CD8-positive, alpha-beta memory T cell (primary cell): ENCODE measurements at regions not wholly inside any gene's neighbourhood (a gene's known extent, or its start where the extent isn't known, plus 50 kb on each side); places are given as distances from the start of the nearest gene placed in this dataset.

Experiments
- CTCF ChIA-PET: fragments of 350-600 bp; sonication (Branson Sonifier 250); formaldehyde crosslinking; loops from one replicate; lab custom pipeline; 2021; ENCODE audit warnings: antibody characterized with exemption; lab: Charles Lee
- POLR2A ChIA-PET: fragments of 350-600 bp; sonication (Branson Sonifier 250); formaldehyde crosslinking; loops from one replicate; lab custom pipeline; 2021; ENCODE audit warnings: antibody characterized with exemption; lab: Charles Lee
- DNase-seq, 5 donors: peaks; one replicate each; pipeline versions ENCODE4 v3.0.0 to v3.0.0-alpha.2; 2020 to 2022; ENCODE audit warnings: mixed read lengths in 1 of 5
- H3K27ac ChIP-seq: one replicate; pipeline ENCODE4 v1.7.0; 2013; ENCODE audit warnings: low read depth, mild to moderate bottlenecking, low read length, moderate library complexity
- H3K27me3 ChIP-seq: 2 replicates; pipeline ENCODE4 v1.7.0; 2013; ENCODE audit warnings: low read length, mild to moderate bottlenecking; ENCODE audit not compliant: insufficient read depth, poor library complexity, severe bottlenecking
- H3K36me3 ChIP-seq: 2 replicates; pipeline ENCODE4 v1.7.0; 2013; ENCODE audit warnings: mild to moderate bottlenecking, low read length, moderate library complexity; ENCODE audit not compliant: insufficient read depth
- H3K4me1 ChIP-seq: 2 replicates; pipeline ENCODE4 v1.7.0; 2013; ENCODE audit warnings: mild to moderate bottlenecking, low read length, moderate library complexity; ENCODE audit not compliant: insufficient read depth
- H3K4me3 ChIP-seq: 2 replicates; pipeline ENCODE4 v1.7.0; 2013; ENCODE audit warnings: mild to moderate bottlenecking, low read length
- H3K9me3 ChIP-seq: 2 replicates; pipeline ENCODE4 v1.7.0; 2013; ENCODE audit warnings: mild to moderate bottlenecking, low read length
- H3K27ac Mint-ChIP-seq, 8 donors: one replicate each; pipeline ENCODE4 v1.8.0; 2020 to 2021; ENCODE audit warnings: mixed read lengths in 8 of 8, mild to moderate bottlenecking in 6 of 8, inconsistent platforms in 3 of 8, moderate library complexity in 3 of 8
- H3K27me3 Mint-ChIP-seq, 2 donors: one replicate each; pipeline ENCODE4 v1.8.0; 2020 to 2021; ENCODE audit warnings: mixed read lengths in 2 of 2, mild to moderate bottlenecking in 1 of 2, moderate library complexity in 1 of 2
- H3K36me3 Mint-ChIP-seq, 3 donors: one replicate each; pipeline ENCODE4 v1.8.0; 2020 to 2021; ENCODE audit warnings: mixed read lengths in 3 of 3, inconsistent platforms in 1 of 3, mild to moderate bottlenecking in 1 of 3
- H3K4me1 Mint-ChIP-seq, 3 donors: one replicate each; pipeline ENCODE4 v1.8.0; 2020 to 2021; ENCODE audit warnings: mixed read lengths in 3 of 3, inconsistent platforms in 1 of 3, mild to moderate bottlenecking in 1 of 3
- H3K4me3 Mint-ChIP-seq, 7 donors: one replicate each; pipeline ENCODE4 v1.8.0; 2020 to 2021; ENCODE audit warnings: mixed read lengths in 7 of 7, mild to moderate bottlenecking in 6 of 7, moderate library complexity in 4 of 7, inconsistent platforms in 2 of 7
- H3K9me3 Mint-ChIP-seq, 5 donors: one replicate each; pipeline ENCODE4 v1.8.0; 2020 to 2022; ENCODE audit warnings: mixed read lengths in 5 of 5, mild to moderate bottlenecking in 3 of 5, moderate library complexity in 2 of 5, inconsistent platforms in 1 of 5

DNA sequence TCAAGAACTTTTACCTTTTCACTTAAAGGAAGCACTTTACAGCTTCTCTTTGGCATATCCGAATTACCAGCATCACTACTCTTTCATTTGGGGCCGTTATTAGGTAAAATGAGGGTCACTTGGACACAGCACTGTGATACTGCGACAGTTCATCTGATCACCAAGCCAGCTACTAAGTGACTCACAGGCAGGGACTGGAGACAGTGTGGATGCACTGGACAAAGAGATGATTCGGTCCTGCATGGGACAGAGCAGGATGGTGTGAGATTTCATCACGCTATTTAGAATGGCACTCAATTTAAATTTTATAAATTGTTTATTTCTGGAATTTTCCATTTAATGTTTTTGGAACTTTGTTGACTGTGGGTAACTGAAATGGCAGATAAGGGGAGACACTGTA lies 166.9 kb upstream of the IL12A start:
- peaks cover 7 to 30% of the 10 kb centered on the region in 2 donors for H3K27me3 Mint-ChIP-seq
- DNase-seq, result no peak
- Histone ChIP-seq H3K36me3 (no peaks in the 10 kb centered on the region), H3K4me1 (no peaks in the 10 kb centered on the region), H3K27me3 (no peaks in the 10 kb centered on the region), H3K9me3 (no peaks in the 10 kb centered on the region), H3K27ac (no peak overlapping the region), H3K4me3 (no peak overlapping the region)
- CTCF ChIA-PET, result no interaction called here
- no peaks in the 10 kb centered on the region for H3K36me3 Mint-ChIP-seq
- H3K4me3 Mint-ChIP-seq, result no peak overlapping the region
- no peak overlapping the region for H3K27ac Mint-ChIP-seq
- H3K9me3 Mint-ChIP-seq, result peaks cover 0 to 2% (median 0%) of the 10 kb centered on the region in 5 donors
- POLR2A ChIA-PET, result no interaction called here
- no peaks in the 10 kb centered on the region for H3K4me1 Mint-ChIP-seq

DNA sequence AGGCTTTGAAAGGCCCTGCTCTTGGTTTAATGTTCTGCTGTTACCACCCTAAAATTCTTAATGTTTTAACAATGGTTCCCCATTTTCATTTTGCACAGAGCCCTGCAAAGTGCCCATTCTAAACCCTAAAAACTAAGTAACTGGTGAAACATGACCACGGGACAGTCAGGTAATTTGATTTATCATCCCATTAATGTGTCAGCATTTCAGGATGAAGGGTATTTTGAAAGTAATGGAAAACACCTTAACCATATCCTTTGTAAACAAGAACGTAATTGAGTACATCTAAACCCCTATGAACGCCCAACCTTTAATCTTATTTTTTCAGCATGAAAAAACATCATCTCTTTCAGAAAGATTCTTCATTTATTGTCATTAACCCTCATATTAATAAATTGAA lies 164.9 kb upstream of the IL12A start:
- Histone ChIP-seq H3K4me1 (no peaks in the 10 kb centered on the region), H3K27me3 (no peaks in the 10 kb centered on the region), H3K4me3 (no peak overlapping the region), H3K36me3 (no peaks in the 10 kb centered on the region), H3K27ac (no peak overlapping the region), H3K9me3 (no peaks in the 10 kb centered on the region)
- Mint-ChIP-seq H3K4me3 (no peak overlapping the region), H3K4me1 (no peaks in the 10 kb centered on the region), H3K27me3 (peaks cover 7 to 23% of the 10 kb centered on the region in 2 donors), H3K36me3 (no peaks in the 10 kb centered on the region), H3K9me3 (peaks cover 0 to 2% (median 0%) of the 10 kb centered on the region in 5 donors), H3K27ac (no peak overlapping the region)
- ChIA-PET CTCF (no interaction called here), POLR2A (no interaction called here)
- DNase-seq, result no peak

DNA sequence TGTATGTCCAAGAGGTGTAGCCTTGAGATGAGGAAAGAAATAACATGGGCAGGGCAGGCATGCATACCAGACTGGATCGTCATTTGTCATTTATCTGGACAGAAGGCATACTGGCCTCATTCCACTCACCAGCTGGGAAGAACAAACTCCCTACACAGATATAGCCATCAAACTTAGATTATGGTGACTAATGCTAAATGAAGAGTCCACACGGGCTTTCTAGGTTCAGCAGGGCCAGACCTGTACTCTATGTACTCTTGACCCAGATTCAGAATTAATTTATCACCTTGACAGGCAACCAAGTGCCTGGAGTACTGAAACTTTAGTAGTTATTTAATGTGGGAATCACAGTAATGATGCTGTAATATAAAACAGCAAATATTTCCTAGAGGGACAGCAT lies 164.3 kb upstream of the IL12A start:
- no peak overlapping the region for H3K4me3 ChIP-seq
- peaks cover 0 to 2% (median 0%) of the 10 kb centered on the region in 5 donors for H3K9me3 Mint-ChIP-seq
- no peak for DNase-seq
- no peaks in the 10 kb centered on the region for H3K36me3 Mint-ChIP-seq
- no peak overlapping the region for H3K4me3 Mint-ChIP-seq
- H3K4me1 Mint-ChIP-seq, result no peaks in the 10 kb centered on the region
- no peak overlapping the region for H3K27ac ChIP-seq
- no peaks in the 10 kb centered on the region for H3K36me3 ChIP-seq
- ChIA-PET POLR2A (no interaction called here), CTCF (no interaction called here)
- no peaks in the 10 kb centered on the region for H3K4me1 ChIP-seq
- peak overlapping the region in 1 of 8 donors; percentile 15 for H3K27ac Mint-ChIP-seq
- no peaks in the 10 kb centered on the region for H3K27me3 ChIP-seq
- H3K9me3 ChIP-seq, result no peaks in the 10 kb centered on the region
- peaks cover 2 to 18% of the 10 kb centered on the region in 2 donors for H3K27me3 Mint-ChIP-seq

DNA sequence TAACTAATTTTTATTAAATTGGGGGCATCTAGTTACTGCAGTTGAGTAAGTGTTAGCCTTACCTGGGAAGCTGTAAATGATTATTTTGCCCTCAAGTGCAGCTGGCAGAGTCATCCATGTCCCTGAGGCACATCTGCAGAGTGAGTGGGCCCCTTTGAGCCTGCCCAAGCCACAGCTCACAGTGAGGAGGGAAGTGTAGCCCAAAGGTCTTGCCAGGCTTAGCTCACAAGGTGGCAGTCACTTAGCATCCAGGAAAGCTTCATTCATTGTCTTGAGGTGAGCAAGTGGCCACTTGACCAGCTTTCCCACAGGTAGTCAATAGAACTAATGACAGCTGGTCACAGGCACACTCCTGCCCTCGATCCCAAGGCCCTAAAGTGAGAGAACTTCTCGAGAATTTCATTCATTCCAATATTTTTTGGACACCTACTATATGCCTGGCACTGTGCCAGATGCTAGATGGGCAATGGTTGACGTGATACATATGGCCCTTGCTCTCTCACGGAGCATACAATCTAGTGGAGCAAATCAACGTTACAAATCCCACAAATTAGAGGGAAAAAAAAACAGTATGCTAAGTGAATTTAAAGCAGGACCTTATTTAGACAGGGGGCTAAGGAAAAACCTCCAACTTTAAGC lies 163.3 kb upstream of the IL12A start:
- H3K9me3 Mint-ChIP-seq, result peaks cover 0 to 2% (median 0%) of the 10 kb centered on the region in 5 donors
- H3K27me3 Mint-ChIP-seq, result peaks cover 2 to 18% of the 10 kb centered on the region in 2 donors
- H3K36me3 ChIP-seq, result no peaks in the 10 kb centered on the region
- H3K4me1 ChIP-seq, result no peaks in the 10 kb centered on the region
- H3K4me3 Mint-ChIP-seq, result no peak overlapping the region
- no peaks in the 10 kb centered on the region for H3K4me1 Mint-ChIP-seq
- no peaks in the 10 kb centered on the region for H3K27me3 ChIP-seq
- no peaks in the 10 kb centered on the region for H3K9me3 ChIP-seq
- ChIA-PET CTCF (no interaction called here), POLR2A (no interaction called here)
- no peak overlapping the region for H3K4me3 ChIP-seq
- DNase-seq, result no peak
- no peaks in the 10 kb centered on the region for H3K36me3 Mint-ChIP-seq
- H3K27ac ChIP-seq, result no peak overlapping the region
- no peak overlapping the region for H3K27ac Mint-ChIP-seq

DNA sequence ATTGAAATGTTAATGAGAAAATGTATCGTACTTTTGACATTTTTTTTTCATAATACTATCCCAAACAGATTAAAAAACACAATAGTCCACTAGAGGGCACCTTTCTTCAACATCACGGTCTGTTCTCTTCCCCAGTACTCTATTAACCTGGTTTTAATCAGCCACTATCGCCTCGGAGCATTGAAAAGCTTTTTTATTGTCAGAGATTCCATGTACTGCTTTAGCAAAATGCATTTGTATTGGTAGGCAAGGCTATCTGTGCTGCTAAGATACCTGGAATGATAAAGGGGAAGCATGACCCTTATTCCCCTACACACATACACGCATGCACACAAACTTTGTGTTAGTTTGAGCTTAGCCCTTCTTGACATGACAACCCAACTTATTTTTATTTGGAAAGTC lies 160.1 kb upstream of the IL12A start:
- Mint-ChIP-seq H3K27ac (no peak overlapping the region), H3K4me3 (no peak overlapping the region), H3K9me3 (no peaks in the 10 kb centered on the region), H3K27me3 (no peaks in the 10 kb centered on the region), H3K4me1 (no peaks in the 10 kb centered on the region), H3K36me3 (no peaks in the 10 kb centered on the region)
- Histone ChIP-seq H3K4me1 (no peaks in the 10 kb centered on the region), H3K4me3 (no peak overlapping the region), H3K27me3 (no peaks in the 10 kb centered on the region), H3K36me3 (no peaks in the 10 kb centered on the region), H3K27ac (no peak overlapping the region), H3K9me3 (no peaks in the 10 kb centered on the region)
- DNase-seq, result no peak
- ChIA-PET POLR2A (no interaction called here), CTCF (interaction anchor here (1.5 to 1.7 kb wide), 2 partner anchors 9 to 23 kb away, joined by 3 to 5 read pairs; no protein-coding TSS in a partner anchor)

DNA sequence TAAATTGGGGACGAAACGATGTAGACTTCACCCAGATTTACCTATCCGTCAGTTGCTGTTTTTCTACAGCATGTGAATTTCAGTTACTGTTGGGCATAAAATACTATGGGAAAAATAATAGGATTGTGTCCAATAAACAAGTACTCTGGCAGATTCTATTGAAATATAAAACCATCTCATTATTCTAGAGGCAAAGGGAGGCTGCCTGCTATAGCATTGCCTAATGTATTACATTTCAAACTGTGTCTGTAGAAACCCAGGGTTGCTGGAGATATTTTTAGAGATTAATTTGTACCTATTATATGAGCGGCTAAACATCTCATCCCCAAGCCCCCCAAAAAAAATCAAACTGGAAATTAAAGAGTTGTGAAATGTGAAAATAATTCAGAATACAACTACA lies 159.6 kb upstream of the IL12A start:
- no peak overlapping the region for H3K4me3 ChIP-seq
- H3K27me3 ChIP-seq, result no peaks in the 10 kb centered on the region
- no peaks in the 10 kb centered on the region for H3K36me3 ChIP-seq
- Mint-ChIP-seq H3K36me3 (no peaks in the 10 kb centered on the region), H3K4me1 (no peaks in the 10 kb centered on the region), H3K27ac (no peak overlapping the region), H3K4me3 (no peak overlapping the region), H3K9me3 (no peaks in the 10 kb centered on the region), H3K27me3 (no peaks in the 10 kb centered on the region)
- ChIA-PET CTCF (interaction anchor here (1.5 to 1.7 kb wide), 2 partner anchors 10 to 23 kb away, joined by 3 to 5 read pairs; no protein-coding TSS in a partner anchor), POLR2A (no interaction called here)
- DNase-seq, result no peak
- H3K27ac ChIP-seq, result no peak overlapping the region
- H3K4me1 ChIP-seq, result no peaks in the 10 kb centered on the region
- no peaks in the 10 kb centered on the region for H3K9me3 ChIP-seq

DNA sequence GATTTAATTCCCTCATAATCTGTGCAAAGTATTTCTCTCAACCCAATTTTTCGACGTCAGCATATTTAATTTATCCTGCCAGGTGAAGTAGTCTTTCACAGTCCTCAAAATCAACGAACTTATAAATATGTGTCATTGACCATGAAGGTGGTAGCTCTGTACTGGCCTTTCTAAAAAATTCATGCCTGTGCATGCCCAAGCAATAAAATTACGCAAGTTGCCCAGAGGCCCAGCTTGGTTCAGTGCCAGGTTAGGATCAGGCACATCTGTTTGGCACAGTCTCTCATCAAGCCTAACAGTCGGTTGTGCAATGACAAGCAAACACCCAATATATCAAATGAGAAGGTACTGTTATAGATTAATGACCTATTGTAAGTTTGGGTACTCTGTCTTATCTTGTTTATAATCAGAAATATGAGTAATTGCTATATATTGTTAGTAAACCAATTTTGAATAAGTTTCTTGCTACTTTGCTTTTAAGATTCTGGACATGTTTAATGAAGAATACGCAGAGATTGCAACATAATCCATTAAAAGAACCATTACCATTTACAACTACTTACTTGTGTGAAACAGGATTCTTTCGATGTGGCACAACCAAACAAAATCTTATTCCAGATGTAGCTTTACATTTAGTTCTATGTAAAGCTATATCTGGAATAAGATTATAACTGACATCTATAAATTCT lies 159.0 kb upstream of the IL12A start:
- Histone ChIP-seq H3K27me3 (no peaks in the 10 kb centered on the region), H3K4me3 (no peak overlapping the region), H3K36me3 (no peaks in the 10 kb centered on the region), H3K4me1 (no peaks in the 10 kb centered on the region), H3K9me3 (no peaks in the 10 kb centered on the region), H3K27ac (no peak overlapping the region)
- POLR2A ChIA-PET, result no interaction called here
- no peaks in the 10 kb centered on the region for H3K4me1 Mint-ChIP-seq
- H3K4me3 Mint-ChIP-seq, result no peak overlapping the region
- no peaks in the 10 kb centered on the region for H3K36me3 Mint-ChIP-seq
- no peaks in the 10 kb centered on the region for H3K9me3 Mint-ChIP-seq
- H3K27ac Mint-ChIP-seq, result no peak overlapping the region
- no peak for DNase-seq
- CTCF ChIA-PET, result interaction anchor here (1.7 kb wide), 1 partner anchor 22 kb away, joined by 3 read pairs; no protein-coding TSS in a partner anchor
- H3K27me3 Mint-ChIP-seq, result no peaks in the 10 kb centered on the region

DNA sequence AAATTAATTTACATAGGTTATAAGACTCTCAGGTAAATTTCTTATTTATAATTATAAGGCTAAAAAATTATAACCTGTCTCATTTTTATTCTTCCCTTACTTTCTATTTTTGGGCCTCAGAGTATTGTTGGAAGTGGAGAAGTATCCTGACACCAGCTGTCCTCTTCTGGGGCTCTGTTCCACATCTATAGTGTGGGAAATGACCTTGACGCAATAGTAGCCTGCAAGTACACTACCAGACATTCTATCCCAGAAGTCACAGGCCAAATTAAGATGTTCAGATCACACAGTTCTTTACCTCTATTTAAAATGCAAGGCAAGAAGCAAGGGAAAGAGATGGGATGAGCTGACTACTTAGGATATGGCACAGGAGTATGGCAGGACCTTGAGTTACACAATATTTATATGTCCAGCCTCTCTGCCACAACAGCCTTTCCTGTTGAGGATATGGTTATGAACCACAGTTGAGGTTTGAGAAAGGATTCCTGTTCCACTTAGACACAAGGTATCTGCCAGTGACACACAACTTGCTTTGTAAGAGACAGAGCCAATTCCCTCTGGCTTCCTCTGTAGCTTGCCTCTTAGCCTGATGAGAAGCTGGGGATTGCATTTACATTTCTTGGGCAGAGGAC lies 158.0 kb upstream of the IL12A start:
- Mint-ChIP-seq H3K36me3 (no peaks in the 10 kb centered on the region), H3K27ac (no peak overlapping the region), H3K4me3 (no peak overlapping the region), H3K9me3 (no peaks in the 10 kb centered on the region), H3K27me3 (no peaks in the 10 kb centered on the region), H3K4me1 (no peaks in the 10 kb centered on the region)
- Histone ChIP-seq H3K27ac (no peak overlapping the region), H3K4me1 (no peaks in the 10 kb centered on the region), H3K36me3 (no peaks in the 10 kb centered on the region), H3K27me3 (no peaks in the 10 kb centered on the region), H3K9me3 (no peaks in the 10 kb centered on the region), H3K4me3 (no peak overlapping the region)
- ChIA-PET CTCF (interaction anchor here (1.7 kb wide), 1 partner anchor 21 kb away, joined by 3 read pairs; no protein-coding TSS in a partner anchor), POLR2A (no interaction called here)
- no peak for DNase-seq
